Transverse colon (tissue), 4 donors: ENCODE measurements at regions not wholly inside any gene's neighbourhood (a gene's known extent, or its start where the extent isn't known, plus 50 kb on each side); places are given as distances from the start of the nearest gene placed in this dataset.

Experiments used
- DNase-seq: peaks from one replicate; pipeline ENCODE4 v3.0.0-alpha.2; 2019
- H3K27ac ChIP-seq, 4 donors: fragments of 200-600 bp; sonication (generic); 2 replicates each; pipeline ENCODE4 v1.5.1; 2016 to 2018; ENCODE audit warnings: inconsistent platforms in 4 of 4
- H3K27me3 ChIP-seq: fragments of 200-600 bp; sonication (generic); 2 replicates; pipeline ENCODE4 v1.5.1; 2017; ENCODE audit warnings: inconsistent platforms
- H3K36me3 ChIP-seq, 4 donors: fragments of 200-600 bp; sonication (generic); 2 replicates each; pipeline ENCODE4 v1.5.1; 2017 to 2019; ENCODE audit warnings: inconsistent platforms in 4 of 4
- H3K4me1 ChIP-seq, 4 donors: fragments of 200-600 bp; sonication (generic); 2 replicates each; pipeline ENCODE4 v1.5.1; 2017 to 2020; ENCODE audit warnings: inconsistent platforms in 4 of 4
- H3K4me3 ChIP-seq, 4 donors: fragments of 200-600 bp; sonication (generic); 1 replicate in 1 of 4; 2 replicates in 3 of 4; pipeline versions ENCODE4 v1.5.1 to v1.6.1; 2017 to 2019; ENCODE audit warnings: inconsistent platforms in 4 of 4
- H3K9me3 ChIP-seq, 2 donors: fragments of 200-600 bp; sonication (generic); 2 replicates each; pipeline ENCODE4 v1.5.1; 2017 to 2019; ENCODE audit warnings: inconsistent platforms in 2 of 2
- CTCF ChIP-seq, 5 experiments: fragments of 200-600 bp in 3 of 5; fragments of 450-650 bp in 2 of 5; sonication (generic) in 3 of 5; IDR thresholded peaks; 1 replicate in 2 of 5; 2 replicates in 3 of 5; pipeline ENCODE4 v1.5.1; 2016 to 2017; ENCODE audit warnings: antibody characterized with exemption in 5 of 5, inconsistent platforms in 3 of 5, mild to moderate bottlenecking in 2 of 5, moderate library complexity in 1 of 5
- EP300 ChIP-seq: sonication (generic); formaldehyde crosslinking; IDR thresholded peaks from one replicate; pipeline ENCODE4 v1.6.1; 2017; ENCODE audit warnings: antibody characterized with exemption, low read depth
- POLR2A ChIP-seq: fragments of 450-650 bp; IDR thresholded peaks from one replicate; pipeline ENCODE4 v1.6.1; 2016; ENCODE audit warnings: antibody characterized with exemption, mild to moderate bottlenecking, moderate library complexity
- POLR2AphosphoS5 ChIP-seq, 3 donors: sonication (generic); formaldehyde crosslinking; IDR thresholded peaks; one replicate each; pipeline ENCODE4 v1.6.1; 2016; ENCODE audit warnings: antibody characterized with exemption in 3 of 3
- WGBS, 2 donors: methylation state at CpG; one replicate each; pipeline ENCODE4 v1.1.5; 2018; ENCODE audit warnings: low coverage in 1 of 2; 5-methylcytosine and 5-hydroxymethylcytosine counted together
- in situ Hi-C, 4 donors: fragments of 200-750 bp; cut with MboI; loops; one replicate each; pipeline versions ENCODE4 v1.15.0 to v1.15.1; 2017; ENCODE audit warnings: low sequenced_read_pairs in 3 of 4, low pct_ligation_motif_present in 1 of 4, low pct_unique_long_range_greater_than_20kb in 1 of 4
- intact Hi-C: fragments of 100-400 bp; cut with DNase I; formaldehyde crosslinking; loops from one replicate; pipeline ENCODE4 v1.15.1; 2023; ENCODE audit warnings: low total_unique reads

- Histone ChIP-seq H3K27ac (no peak overlapping the region), H3K9me3 (no peaks in the 10 kb centered on the region), H3K36me3 (no peaks in the 10 kb centered on the region), H3K4me3 (no peak overlapping the region), H3K27me3 (no peaks in the 10 kb centered on the region), H3K4me1 (no peaks in the 10 kb centered on the region)
- in situ Hi-C loops (no loop called here), intact Hi-C loops (no loop called here)
- DNase-seq: no peak
- WGBS, 2 donors: 54 to 65% methylated on average over 2 to 3 of the region's 3 CpGs
- no peak for TF ChIP-seq EP300
- TF ChIP-seq CTCF (IDR thresholded peaks at IDR 0.05): no peak
- no peak for TF ChIP-seq POLR2A
- TF ChIP-seq POLR2AphosphoS5 (IDR thresholded peaks at IDR 0.05): no peak
Observed at GRCh38 chr10:14384915-14385314, 54.2 kb upstream of the FRMD4A start.

GRCh38 chr10:14384116-14384730, 53.5 kb upstream of the FRMD4A start:
- H3K9me3 ChIP-seq: no peaks in the 10 kb centered on the region
- no peak overlapping the region for H3K4me3 ChIP-seq
- H3K27me3 ChIP-seq: no peaks in the 10 kb centered on the region
- TF ChIP-seq POLR2AphosphoS5 (IDR thresholded peaks at IDR 0.05) (no peak), POLR2A (no peak), EP300 (no peak), CTCF (IDR thresholded peaks at IDR 0.05) (no peak)
- WGBS, 2 donors: 73 to 82% methylated on average over 3 of the region's 3 CpGs
- H3K36me3 ChIP-seq: no peaks in the 10 kb centered on the region
- H3K4me1 ChIP-seq: no peaks in the 10 kb centered on the region
- in situ Hi-C loops (no loop called here), intact Hi-C loops (no loop called here)
- DNase-seq: no peak
- H3K27ac ChIP-seq: no peak overlapping the region

- WGBS, 2 donors: 91 to 100% methylated on average over 1 to 7 of the region's 7 CpGs
- in situ Hi-C loops: no loop called here
Observed at GRCh38 chr10:14383266-14383665, 52.5 kb upstream of the FRMD4A start.

GRCh38 chr10:14382531-14382930, 51.8 kb upstream of the FRMD4A start:
- no peak for TF ChIP-seq POLR2AphosphoS5 (IDR thresholded peaks at IDR 0.05)
- TF ChIP-seq CTCF (IDR thresholded peaks at IDR 0.05): no peak
- TF ChIP-seq POLR2A: no peak
- TF ChIP-seq EP300: no peak
- 48 to 80% methylated on average over 2 of the region's 2 CpGs for WGBS, 2 donors
- H3K27me3 ChIP-seq: no peaks in the 10 kb centered on the region
- H3K4me3 ChIP-seq: no peak overlapping the region
- H3K4me1 ChIP-seq: no peaks in the 10 kb centered on the region
- in situ Hi-C loops (no loop called here), intact Hi-C loops (no loop called here)
- no peak for DNase-seq
- no peaks in the 10 kb centered on the region for H3K9me3 ChIP-seq
- no peaks in the 10 kb centered on the region for H3K36me3 ChIP-seq
- no peak overlapping the region for H3K27ac ChIP-seq

More at GRCh38 chr10:14383266-14383665, 52.5 kb upstream of the FRMD4A start:
- Histone ChIP-seq H3K27me3 (no peaks in the 10 kb centered on the region), H3K4me3 (no peak overlapping the region), H3K9me3 (no peaks in the 10 kb centered on the region), H3K27ac (no peak overlapping the region), H3K4me1 (no peaks in the 10 kb centered on the region), H3K36me3 (no peaks in the 10 kb centered on the region)
- TF ChIP-seq POLR2AphosphoS5 (IDR thresholded peaks at IDR 0.05): no peak
- TF ChIP-seq EP300: no peak
- no peak for TF ChIP-seq CTCF (IDR thresholded peaks at IDR 0.05)
- no peak for TF ChIP-seq POLR2A
- intact Hi-C loops: no loop called here
- no peak for DNase-seq
